ENCODE measurements at regions not wholly inside any gene's neighbourhood (a gene's known extent, or its start where the extent isn't known, plus 50 kb on each side); places are given as distances from the start of the nearest gene placed in this dataset.
"Not testable (repeated sequence)": the region's sequence is repeated elsewhere in the genome, so short reads cannot be mapped to it uniquely, and the experiment has no call there.

- DNase-seq, result no peak
These were observed 395.7 kb upstream of the NRG3 start for GRCh38 chr10:81479316-81479715.

- DNase-seq, result no peak
These were observed 378.4 kb upstream of the NRG3 start for GRCh38 chr10:81496626-81497025.

GRCh38 chr10:81498011-81498551 is 376.9 kb upstream of the NRG3 start:
- DNase-seq, result no peak

GRCh38 chr10:81502677-81503359 is 372.2 kb upstream of the NRG3 start:
- no peak for DNase-seq

- DNase-seq, result not testable (repeated sequence)
These were observed 369.2 kb upstream of the NRG3 start for GRCh38 chr10:81505777-81506176.

- DNase-seq, result no peak
These were observed 360.2 kb upstream of the NRG3 start for GRCh38 chr10:81514811-81515210.

GRCh38 chr10:81520688-81521087 is 354.3 kb upstream of the NRG3 start:
- DNase-seq, result no peak

- no peak for DNase-seq
These were observed 350.5 kb upstream of the NRG3 start for GRCh38 chr10:81524467-81524866.

GRCh38 chr10:81532403-81532802 is 342.6 kb upstream of the NRG3 start:
- no peak for DNase-seq

GRCh38 chr10:81534991-81535390 is 340.0 kb upstream of the NRG3 start:
- no peak for DNase-seq

GRCh38 chr10:81541517-81541916 is 333.5 kb upstream of the NRG3 start:
- no peak for DNase-seq

- no peak for DNase-seq
These were observed 328.8 kb upstream of the NRG3 start for GRCh38 chr10:81546243-81546642.

GRCh38 chr10:81548160-81548559 is 326.8 kb upstream of the NRG3 start:
- DNase-seq, result no peak

GRCh38 chr10:81564143-81564542 is 310.9 kb upstream of the NRG3 start:
- no peak for DNase-seq

GRCh38 chr10:81569488-81569887 is 305.5 kb upstream of the NRG3 start:
- no peak for DNase-seq

- DNase-seq, result no peak
These were observed 304.6 kb upstream of the NRG3 start for GRCh38 chr10:81570349-81570748.

GRCh38 chr10:81570878-81571794 is 303.9 kb upstream of the NRG3 start:
- no peak for DNase-seq

GRCh38 chr10:81575036-81575435 is 300.0 kb upstream of the NRG3 start:
- no peak for DNase-seq

- no peak for DNase-seq
These were observed 298.7 kb upstream of the NRG3 start for GRCh38 chr10:81576336-81576735.

GRCh38 chr10:81594991-81595390 is 280.0 kb upstream of the NRG3 start:
- DNase-seq, result no peak

- DNase-seq, result no peak
These were observed 274.8 kb upstream of the NRG3 start for GRCh38 chr10:81600185-81600584.

- no peak for DNase-seq
These were observed 271.8 kb upstream of the NRG3 start for GRCh38 chr10:81603106-81603620.

GRCh38 chr10:81644485-81644884 is 230.5 kb upstream of the NRG3 start:
- DNase-seq, result not testable (repeated sequence)

- DNase-seq, result no peak
These were observed 219.0 kb upstream of the NRG3 start for GRCh38 chr10:81655986-81656385.

Data from right forelimb (tissue), 1 donor.